ENCODE measurements at regions not wholly inside any gene's neighbourhood (a gene's known extent, or its start where the extent isn't known, plus 50 kb on each side); places are given as distances from the start of the nearest gene placed in this dataset.

GRCh38 chr17:83195330-83196023 is 116.1 kb downstream of the METRNL start:
- H3K4me1 Mint-ChIP-seq (ENCODE audit: low read depth, unreplicated experiment) = peaks cover 4% of the 10 kb centered on the region
- H3K9me3 Mint-ChIP-seq (ENCODE audit: unreplicated experiment) = no peaks in the 10 kb centered on the region
- POLR2A ChIA-PET = no interaction called here

DNA sequence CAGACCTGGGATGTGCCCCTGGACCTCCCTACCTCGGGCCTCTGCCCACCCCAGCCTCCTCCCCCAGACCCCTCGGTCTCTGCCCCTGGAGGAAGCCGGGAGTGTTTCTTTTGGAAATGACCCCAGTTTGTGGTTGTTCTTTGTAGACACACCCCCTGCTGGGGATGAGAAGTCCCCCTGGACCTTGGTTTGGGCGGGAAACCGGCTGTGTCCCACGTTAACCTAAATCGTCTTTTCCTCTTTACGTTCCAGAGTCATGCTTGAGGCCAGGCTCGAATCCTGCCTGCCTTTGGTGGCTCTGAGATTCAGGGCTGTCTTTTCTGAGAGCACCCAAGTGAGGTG is 116.6 kb downstream of the METRNL start:
- Histone ChIP-seq H3K36me3 (ENCODE audit: control insufficient read depth, insufficient read depth, low read length) (no peaks in the 10 kb centered on the region), H3K27me3 (replicated peaks; ENCODE audit: control insufficient read depth, insufficient read depth, low read length) (no peaks in the 10 kb centered on the region), H3K4me1 (no peaks in the 10 kb centered on the region), H3K9me3 (peaks cover 13% of the 10 kb centered on the region; the same call in 1 of the 2 replicates), H3K4me3 (ENCODE audit: low read depth, low read length) (no peak overlapping the region)
- POLR2A ChIA-PET = no interaction called here
- H3K9me3 Mint-ChIP-seq (ENCODE audit: unreplicated experiment) = no peaks in the 10 kb centered on the region
- intact Hi-C loops (cut with micrococcal nuclease; ENCODE audit: unreplicated experiment) = no loop called here
- no peaks in the 10 kb centered on the region for H3K36me3 Mint-ChIP-seq (ENCODE audit: insufficient read depth, unreplicated experiment)
- H3K27me3 Mint-ChIP-seq (ENCODE audit: insufficient read depth, unreplicated experiment) = no peaks in the 10 kb centered on the region
- CTCF ChIA-PET = no interaction called here
- no TSS peak for BruUV-seq (replicated peaks)
- TF ChIP-seq, protein P1, sequence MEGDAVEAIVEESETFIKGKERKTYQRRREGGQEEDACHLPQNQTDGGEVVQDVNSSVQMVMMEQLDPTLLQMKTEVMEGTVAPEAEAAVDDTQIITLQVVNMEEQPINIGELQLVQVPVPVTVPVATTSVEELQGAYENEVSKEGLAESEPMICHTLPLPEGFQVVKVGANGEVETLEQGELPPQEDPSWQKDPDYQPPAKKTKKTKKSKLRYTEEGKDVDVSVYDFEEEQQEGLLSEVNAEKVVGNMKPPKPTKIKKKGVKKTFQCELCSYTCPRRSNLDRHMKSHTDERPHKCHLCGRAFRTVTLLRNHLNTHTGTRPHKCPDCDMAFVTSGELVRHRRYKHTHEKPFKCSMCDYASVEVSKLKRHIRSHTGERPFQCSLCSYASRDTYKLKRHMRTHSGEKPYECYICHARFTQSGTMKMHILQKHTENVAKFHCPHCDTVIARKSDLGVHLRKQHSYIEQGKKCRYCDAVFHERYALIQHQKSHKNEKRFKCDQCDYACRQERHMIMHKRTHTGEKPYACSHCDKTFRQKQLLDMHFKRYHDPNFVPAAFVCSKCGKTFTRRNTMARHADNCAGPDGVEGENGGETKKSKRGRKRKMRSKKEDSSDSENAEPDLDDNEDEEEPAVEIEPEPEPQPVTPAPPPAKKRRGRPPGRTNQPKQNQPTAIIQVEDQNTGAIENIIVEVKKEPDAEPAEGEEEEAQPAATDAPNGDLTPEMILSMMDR (IDR thresholded peaks at IDR 0.05; ENCODE audit: insufficient read depth in 1 of 2, low read depth in 1 of 2, low read length in 1 of 2, severe bottlenecking in 1 of 2, unreplicated experiment in 1 of 2) = no peak
- H3K27ac Mint-ChIP-seq (ENCODE audit: unreplicated experiment) = no peak overlapping the region
- DNase-seq = peak in 1 of 2 experiments; percentile 11
- H3K4me3 Mint-ChIP-seq (ENCODE audit: unreplicated experiment) = no peak overlapping the region
- H3K4me1 Mint-ChIP-seq (ENCODE audit: low read depth, unreplicated experiment) = no peaks in the 10 kb centered on the region

More at GRCh38 chr17:83195330-83196023, 116.1 kb downstream of the METRNL start:
- Mint-ChIP-seq H3K27ac (ENCODE audit: unreplicated experiment) (no peak overlapping the region), H3K27me3 (ENCODE audit: insufficient read depth, unreplicated experiment) (no peaks in the 10 kb centered on the region), H3K4me3 (ENCODE audit: unreplicated experiment) (no peak overlapping the region), H3K36me3 (ENCODE audit: insufficient read depth, unreplicated experiment) (no peaks in the 10 kb centered on the region)
- H3K27me3 ChIP-seq (replicated peaks; ENCODE audit: control insufficient read depth, insufficient read depth, low read length) = no peaks in the 10 kb centered on the region
- intact Hi-C loops (cut with micrococcal nuclease; ENCODE audit: unreplicated experiment) = no loop called here
- H3K9me3 ChIP-seq = peaks cover 13% of the 10 kb centered on the region; the same call in 1 of the 2 replicates
- DNase-seq = peak in 1 of 2 experiments; percentile 33
- TF ChIP-seq, protein P1 (IDR thresholded peaks at IDR 0.05; ENCODE audit: insufficient read depth in 1 of 2, low read depth in 1 of 2, low read length in 1 of 2, severe bottlenecking in 1 of 2, unreplicated experiment in 1 of 2) = no peak
- H3K36me3 ChIP-seq (ENCODE audit: control insufficient read depth, insufficient read depth, low read length) = no peaks in the 10 kb centered on the region
- CTCF ChIA-PET = no interaction called here
- no TSS peak for BruUV-seq (replicated peaks)
- no peaks in the 10 kb centered on the region for H3K4me1 ChIP-seq
- H3K4me3 ChIP-seq (ENCODE audit: low read depth, low read length) = no peak overlapping the region

DNA sequence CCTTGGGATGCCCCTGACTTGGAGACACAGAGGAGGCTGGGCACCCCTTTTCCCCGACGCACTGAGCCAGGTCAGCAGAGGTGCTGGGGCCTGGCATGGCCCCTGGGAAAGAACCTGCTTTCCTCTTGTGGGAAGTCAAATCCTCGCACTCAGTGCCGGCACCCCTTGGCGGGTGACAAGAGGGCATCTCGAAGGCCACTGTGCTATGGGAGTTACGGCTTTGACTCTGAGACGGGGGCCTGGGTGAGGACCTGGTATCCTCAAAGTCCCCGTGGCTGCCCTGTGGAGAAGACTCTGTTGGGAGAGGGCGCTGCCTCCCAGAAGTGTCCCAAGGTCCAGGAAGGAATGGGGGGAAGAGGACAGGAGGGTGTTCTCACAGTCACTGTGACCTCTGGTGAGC is 117.0 kb downstream of the METRNL start:
- no peaks in the 10 kb centered on the region for H3K4me1 Mint-ChIP-seq (ENCODE audit: low read depth, unreplicated experiment)
- Histone ChIP-seq H3K4me3 (ENCODE audit: low read depth, low read length) (no peak overlapping the region), H3K9me3 (peaks cover 13% of the 10 kb centered on the region; the same call in 1 of the 2 replicates), H3K36me3 (ENCODE audit: control insufficient read depth, insufficient read depth, low read length) (no peaks in the 10 kb centered on the region), H3K4me1 (no peaks in the 10 kb centered on the region), H3K27me3 (replicated peaks; ENCODE audit: control insufficient read depth, insufficient read depth, low read length) (no peaks in the 10 kb centered on the region)
- POLR2A ChIA-PET = interaction anchor here (0.5 kb wide), 1 partner anchor 1494 kb away, joined by 3 read pairs; no protein-coding TSS in a partner anchor
- CTCF ChIA-PET = no interaction called here
- H3K36me3 Mint-ChIP-seq (ENCODE audit: insufficient read depth, unreplicated experiment) = no peaks in the 10 kb centered on the region
- TF ChIP-seq, protein P1 (IDR thresholded peaks at IDR 0.05; ENCODE audit: insufficient read depth in 1 of 2, low read depth in 1 of 2, low read length in 1 of 2, severe bottlenecking in 1 of 2, unreplicated experiment in 1 of 2) = no peak
- no peaks in the 10 kb centered on the region for H3K9me3 Mint-ChIP-seq (ENCODE audit: unreplicated experiment)
- BruUV-seq (replicated peaks) = no TSS peak
- H3K4me3 Mint-ChIP-seq (ENCODE audit: unreplicated experiment) = no peak overlapping the region
- intact Hi-C loops (cut with micrococcal nuclease; ENCODE audit: unreplicated experiment) = no loop called here
- no peaks in the 10 kb centered on the region for H3K27me3 Mint-ChIP-seq (ENCODE audit: insufficient read depth, unreplicated experiment)
- no peak overlapping the region for H3K27ac Mint-ChIP-seq (ENCODE audit: unreplicated experiment)
- DNase-seq = peak in 1 of 2 experiments; percentile 29

All from Caco-2 (cell line).